VCaP (cell line): ENCODE measurements at regions not wholly inside any gene's neighbourhood (a gene's known extent, or its start where the extent isn't known, plus 50 kb on each side); places are given as distances from the start of the nearest gene placed in this dataset.

Experiments used
- H3K27ac ChIP-seq: fragments of 450-650 bp; 2 replicates; pipeline ENCODE4 v1.5.1; 2017
- TF ChIP-seq, protein P1 (sequence below): fragments of 450-650 bp; conservative IDR thresholded peaks from 2 replicates; pipeline ENCODE4 v1.5.1; 2017; ENCODE audit warnings: mild to moderate bottlenecking, moderate library complexity

DNA sequence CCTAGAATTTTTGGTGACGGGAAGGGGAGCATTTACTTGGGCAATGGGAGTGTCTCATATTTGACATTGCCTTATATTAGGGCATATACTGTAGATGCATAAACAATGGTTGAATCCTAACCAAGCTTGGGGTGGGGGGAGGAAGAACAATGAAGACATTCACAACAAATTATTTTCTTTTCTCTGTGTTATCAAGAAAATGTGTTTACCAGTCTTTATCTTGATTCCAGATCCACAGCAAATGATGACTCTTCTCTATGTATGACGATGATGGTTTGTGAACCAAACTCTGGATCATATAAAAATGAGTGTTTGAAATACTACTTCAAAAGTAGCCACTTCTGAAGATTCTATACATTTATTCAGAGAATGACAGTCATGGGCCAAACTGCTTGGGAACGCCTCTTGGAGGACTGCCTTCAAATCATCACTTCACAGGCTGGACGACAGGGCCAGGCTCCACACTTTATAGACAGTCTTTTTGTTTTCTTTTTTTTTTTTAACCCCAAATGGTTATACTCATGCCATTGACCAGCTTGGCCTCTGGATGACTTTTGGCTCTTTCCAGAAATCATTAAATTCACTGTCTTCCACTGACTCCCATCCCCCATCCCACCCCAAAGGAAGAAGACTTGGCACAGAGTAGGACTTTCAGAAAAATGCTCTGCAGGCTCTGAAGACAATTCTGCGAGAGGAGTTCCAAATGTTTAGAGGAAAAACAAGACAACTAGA, 123.8 kb upstream of the LIFR start:
- TF ChIP-seq, protein P1, sequence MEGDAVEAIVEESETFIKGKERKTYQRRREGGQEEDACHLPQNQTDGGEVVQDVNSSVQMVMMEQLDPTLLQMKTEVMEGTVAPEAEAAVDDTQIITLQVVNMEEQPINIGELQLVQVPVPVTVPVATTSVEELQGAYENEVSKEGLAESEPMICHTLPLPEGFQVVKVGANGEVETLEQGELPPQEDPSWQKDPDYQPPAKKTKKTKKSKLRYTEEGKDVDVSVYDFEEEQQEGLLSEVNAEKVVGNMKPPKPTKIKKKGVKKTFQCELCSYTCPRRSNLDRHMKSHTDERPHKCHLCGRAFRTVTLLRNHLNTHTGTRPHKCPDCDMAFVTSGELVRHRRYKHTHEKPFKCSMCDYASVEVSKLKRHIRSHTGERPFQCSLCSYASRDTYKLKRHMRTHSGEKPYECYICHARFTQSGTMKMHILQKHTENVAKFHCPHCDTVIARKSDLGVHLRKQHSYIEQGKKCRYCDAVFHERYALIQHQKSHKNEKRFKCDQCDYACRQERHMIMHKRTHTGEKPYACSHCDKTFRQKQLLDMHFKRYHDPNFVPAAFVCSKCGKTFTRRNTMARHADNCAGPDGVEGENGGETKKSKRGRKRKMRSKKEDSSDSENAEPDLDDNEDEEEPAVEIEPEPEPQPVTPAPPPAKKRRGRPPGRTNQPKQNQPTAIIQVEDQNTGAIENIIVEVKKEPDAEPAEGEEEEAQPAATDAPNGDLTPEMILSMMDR: no peak
- no peak overlapping the region for H3K27ac ChIP-seq

DNA sequence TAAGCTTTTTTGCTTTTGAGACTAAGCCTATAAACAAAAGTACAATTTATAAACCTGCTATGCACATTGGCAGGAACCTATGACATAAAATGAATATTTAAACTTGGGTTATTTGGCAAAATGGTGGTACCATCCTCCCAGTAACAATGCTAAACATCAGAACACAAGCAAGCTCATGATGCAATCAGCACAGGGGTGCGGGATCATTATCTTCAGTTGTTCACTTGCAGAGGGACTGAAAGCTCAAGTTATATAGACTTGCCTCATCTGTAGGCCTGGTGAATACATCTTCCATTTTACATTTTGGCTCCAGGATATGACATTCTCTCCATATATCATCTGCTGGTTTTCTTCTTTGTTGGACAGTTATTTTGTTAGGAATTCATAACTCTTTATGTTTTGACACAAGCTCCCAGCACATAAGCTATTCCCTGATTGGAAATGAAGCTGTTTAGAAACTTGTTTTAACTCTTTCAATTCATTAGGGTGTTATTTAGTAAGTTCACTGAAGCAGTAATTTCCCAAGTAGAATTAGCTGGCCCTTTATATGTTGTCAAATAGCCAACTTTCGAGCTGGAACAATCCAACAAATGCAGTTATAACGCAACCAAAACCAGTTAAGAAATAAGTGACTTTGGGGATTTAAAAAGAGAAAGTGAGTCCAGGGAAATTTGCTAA, 124.7 kb upstream of the LIFR start:
- H3K27ac ChIP-seq: no peak overlapping the region
- TF ChIP-seq, protein P1: no peak

- TF ChIP-seq, protein P1: no peak
- no peak overlapping the region for H3K27ac ChIP-seq
Measured at GRCh38 chr5:38681966-38682365, 125.5 kb upstream of the LIFR start.

- no peak overlapping the region for H3K27ac ChIP-seq
- TF ChIP-seq, protein P1: no peak
Measured at GRCh38 chr5:38686658-38687057, 130.2 kb upstream of the LIFR start.

GRCh38 chr5:38692346-38692745, 135.9 kb upstream of the LIFR start:
- H3K27ac ChIP-seq: peak overlapping the region; percentile 98
- TF ChIP-seq, protein P1: no peak

- TF ChIP-seq, protein P1: no peak
- H3K27ac ChIP-seq: peak overlapping the region; percentile 98
Measured at GRCh38 chr5:38692781-38693527, 136.5 kb upstream of the LIFR start.
